GM23338 (cell line): ENCODE measurements at regions not wholly inside any gene's neighbourhood (a gene's known extent, or its start where the extent isn't known, plus 50 kb on each side); places are given as distances from the start of the nearest gene placed in this dataset.

Experiments used
- ATAC-seq: fragments of 200-7000 bp; cut with Tn5 transposase; 3 replicates; pipeline ENCODE4 v1.9.1; 2020
- DNase-seq: peaks from one replicate; pipeline ENCODE4 v3.0.0-alpha.2; 2015; ENCODE audit warnings: low spot score
- H2AFZ ChIP-seq: fragments of 200-600 bp; sonication (generic); 2 replicates; pipeline ENCODE4 v1.8.0; 2016; ENCODE audit warnings: antibody characterized with exemption, mild to moderate bottlenecking, moderate library complexity
- H3F3A ChIP-seq: fragments of 200-600 bp; sonication (generic); replicated peaks from 2 replicates; pipeline ENCODE4 v1.8.0; 2017; ENCODE audit warnings: antibody characterized with exemption, mixed run types, low read depth
- H3K27ac ChIP-seq: fragments of 200-600 bp; sonication (generic); 2 replicates; pipeline ENCODE4 v1.6.1; 2016; ENCODE audit warnings: low read depth
- H3K27me3 ChIP-seq: fragments of 200-600 bp; sonication (generic); 2 replicates; pipeline ENCODE4 v1.8.0; 2016; ENCODE audit warnings: mild to moderate bottlenecking, mixed run types, moderate library complexity; ENCODE audit not compliant: insufficient read depth
- H3K36me3 ChIP-seq: fragments of 200-600 bp; sonication (generic); 2 replicates; pipeline ENCODE4 v1.8.0; 2016; ENCODE audit warnings: mild to moderate bottlenecking; ENCODE audit not compliant: insufficient read depth
- H3K4me1 ChIP-seq: fragments of 200-600 bp; sonication (generic); 2 replicates; pipeline ENCODE4 v1.8.0; 2016; ENCODE audit warnings: mild to moderate bottlenecking, moderate library complexity; ENCODE audit not compliant: insufficient read depth
- H3K4me2 ChIP-seq: fragments of 200-600 bp; sonication (generic); 2 replicates; pipeline ENCODE4 v1.7.1; 2017; ENCODE audit warnings: mixed run types
- H3K4me3 ChIP-seq: fragments of 200-600 bp; sonication (generic); 2 replicates; pipeline ENCODE4 v1.6.1; 2016; ENCODE audit warnings: mixed run types
- H3K79me2 ChIP-seq: fragments of 200-600 bp; sonication (generic); replicated peaks from 2 replicates; pipeline ENCODE4 v1.8.0; 2017; ENCODE audit warnings: mild to moderate bottlenecking; ENCODE audit not compliant: insufficient read depth
- H3K9me2 ChIP-seq: fragments of 200-600 bp; sonication (generic); 2 replicates; pipeline ENCODE4 v1.8.0; 2017; ENCODE audit not compliant: insufficient read depth
- H4K20me1 ChIP-seq: fragments of 200-600 bp; sonication (generic); replicated peaks from 2 replicates; pipeline ENCODE4 v1.8.0; 2017; ENCODE audit warnings: mild to moderate bottlenecking; ENCODE audit not compliant: insufficient read depth
- H3K27ac Mint-ChIP-seq: 2 replicates; pipeline ENCODE4 v1.8.0; 2020; ENCODE audit warnings: inconsistent platforms, mild to moderate bottlenecking, moderate library complexity, mixed read lengths
- H3K27me3 Mint-ChIP-seq: 3 replicates; pipeline ENCODE4 v1.8.0; 2022; ENCODE audit warnings: low read depth, mild to moderate bottlenecking, moderate library complexity, mixed read lengths, inconsistent platforms; ENCODE audit not compliant: insufficient read depth, poor library complexity
- H3K36me3 Mint-ChIP-seq: 3 replicates; pipeline ENCODE4 v1.8.0; 2021; ENCODE audit warnings: low read depth, mild to moderate bottlenecking, inconsistent platforms, moderate library complexity, mixed read lengths
- H3K4me1 Mint-ChIP-seq: 3 replicates; pipeline ENCODE4 v1.8.0; 2020; ENCODE audit warnings: mild to moderate bottlenecking, inconsistent platforms, mixed read lengths
- H3K4me3 Mint-ChIP-seq: 3 replicates; pipeline ENCODE4 v1.8.0; 2021; ENCODE audit warnings: moderate library complexity, mild to moderate bottlenecking, inconsistent platforms, mixed read lengths
- H3K9me3 Mint-ChIP-seq: 3 replicates; pipeline ENCODE4 v1.8.0; 2020; ENCODE audit warnings: moderate library complexity, mild to moderate bottlenecking, inconsistent platforms, mixed read lengths
- EZH2 ChIP-seq: fragments of 200-600 bp; sonication (generic); IDR thresholded peaks from one replicate; pipeline ENCODE4 v1.8.0; 2017; ENCODE audit warnings: antibody characterized with exemption, mild to moderate bottlenecking, low read depth; ENCODE audit not compliant: unreplicated experiment
- JUNB ChIP-seq: IDR thresholded peaks from one replicate; pipeline ENCODE4 v1.6.1; 2016; ENCODE audit warnings: antibody characterized with exemption; ENCODE audit not compliant: unreplicated experiment
- NANOG ChIP-seq: IDR thresholded peaks from 2 replicates; pipeline ENCODE4 v1.6.1; 2016; ENCODE audit warnings: antibody characterized with exemption, borderline replicate concordance
- STAT1 ChIP-seq: IDR thresholded peaks from one replicate; pipeline ENCODE4 v1.6.1; 2016; ENCODE audit warnings: antibody characterized with exemption; ENCODE audit not compliant: unreplicated experiment
- ZNF114 ChIP-seq: fragments of 250-450 bp; sonication (Bioruptor Pico); IDR thresholded peaks from 2 replicates; pipeline ENCODE4 v1.5.0; 2020; ENCODE audit warnings: mild to moderate bottlenecking, moderate library complexity
- ZNF331 ChIP-seq: fragments of 250-450 bp; sonication (Bioruptor Pico); IDR thresholded peaks from 2 replicates; pipeline ENCODE4 v1.5.0; 2020; ENCODE audit warnings: low read depth, mild to moderate bottlenecking, moderate library complexity
- TF ChIP-seq, protein P1 (sequence below): IDR thresholded peaks from one replicate; pipeline ENCODE4 v1.6.1; 2018; ENCODE audit warnings: antibody characterized with exemption; ENCODE audit not compliant: unreplicated experiment
- TF ChIP-seq, protein P2 (sequence below): fragments of 250-450 bp; sonication (Bioruptor Pico); IDR thresholded peaks from 2 replicates; pipeline ENCODE4 v1.5.0; 2020; ENCODE audit warnings: mild to moderate bottlenecking, moderate library complexity
- TF ChIP-seq, protein P3 (sequence below), 2 experiments: fragments of 200-600 bp in 1 of 2; sonication (generic) in 1 of 2; conservative IDR thresholded peaks; 2 replicates each; pipeline versions ENCODE4 v1.5.1 to v1.6.1; 2016 to 2017; ENCODE audit warnings: antibody characterized with exemption in 2 of 2, low read depth in 2 of 2, mild to moderate bottlenecking in 2 of 2, moderate library complexity in 1 of 2
- TF ChIP-seq, protein P4 (sequence below): IDR thresholded peaks from 2 replicates; pipeline ENCODE4 v1.6.1; 2016; ENCODE audit warnings: antibody characterized with exemption

DNA sequence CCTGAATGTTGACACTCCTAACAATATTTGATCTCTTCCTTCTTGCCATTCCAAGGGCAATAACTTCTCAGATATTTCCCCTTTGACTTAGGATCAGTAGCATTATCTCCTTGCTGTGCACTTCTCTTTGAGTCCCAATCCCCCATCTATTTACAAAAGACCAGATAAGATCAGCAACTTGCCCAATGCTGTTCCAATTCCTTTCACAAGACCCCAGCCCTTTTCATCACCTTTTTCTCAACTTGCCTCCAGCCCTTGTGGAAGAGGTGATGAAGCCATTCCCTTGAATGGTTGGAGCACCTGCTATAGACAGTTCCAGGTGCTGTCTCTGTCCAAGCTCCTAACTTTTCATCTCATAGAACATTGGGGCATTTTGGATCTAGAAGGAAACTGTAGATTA, 51.1 kb upstream of the ARID5B start:
- Mint-ChIP-seq H3K4me3 (no peak overlapping the region), H3K4me1 (peaks cover 5% of the 10 kb centered on the region), H3K27ac (no peak overlapping the region), H3K36me3 (no peaks in the 10 kb centered on the region), H3K27me3 (peaks cover 31% of the 10 kb centered on the region), H3K9me3 (no peaks in the 10 kb centered on the region)
- TF ChIP-seq STAT1 (no peak), NANOG (no peak), ZNF331 (no peak), JUNB (no peak), EZH2 (no peak), ZNF114 (CRISPR knock-in tag) (no peak)
- TF ChIP-seq, protein P1, sequence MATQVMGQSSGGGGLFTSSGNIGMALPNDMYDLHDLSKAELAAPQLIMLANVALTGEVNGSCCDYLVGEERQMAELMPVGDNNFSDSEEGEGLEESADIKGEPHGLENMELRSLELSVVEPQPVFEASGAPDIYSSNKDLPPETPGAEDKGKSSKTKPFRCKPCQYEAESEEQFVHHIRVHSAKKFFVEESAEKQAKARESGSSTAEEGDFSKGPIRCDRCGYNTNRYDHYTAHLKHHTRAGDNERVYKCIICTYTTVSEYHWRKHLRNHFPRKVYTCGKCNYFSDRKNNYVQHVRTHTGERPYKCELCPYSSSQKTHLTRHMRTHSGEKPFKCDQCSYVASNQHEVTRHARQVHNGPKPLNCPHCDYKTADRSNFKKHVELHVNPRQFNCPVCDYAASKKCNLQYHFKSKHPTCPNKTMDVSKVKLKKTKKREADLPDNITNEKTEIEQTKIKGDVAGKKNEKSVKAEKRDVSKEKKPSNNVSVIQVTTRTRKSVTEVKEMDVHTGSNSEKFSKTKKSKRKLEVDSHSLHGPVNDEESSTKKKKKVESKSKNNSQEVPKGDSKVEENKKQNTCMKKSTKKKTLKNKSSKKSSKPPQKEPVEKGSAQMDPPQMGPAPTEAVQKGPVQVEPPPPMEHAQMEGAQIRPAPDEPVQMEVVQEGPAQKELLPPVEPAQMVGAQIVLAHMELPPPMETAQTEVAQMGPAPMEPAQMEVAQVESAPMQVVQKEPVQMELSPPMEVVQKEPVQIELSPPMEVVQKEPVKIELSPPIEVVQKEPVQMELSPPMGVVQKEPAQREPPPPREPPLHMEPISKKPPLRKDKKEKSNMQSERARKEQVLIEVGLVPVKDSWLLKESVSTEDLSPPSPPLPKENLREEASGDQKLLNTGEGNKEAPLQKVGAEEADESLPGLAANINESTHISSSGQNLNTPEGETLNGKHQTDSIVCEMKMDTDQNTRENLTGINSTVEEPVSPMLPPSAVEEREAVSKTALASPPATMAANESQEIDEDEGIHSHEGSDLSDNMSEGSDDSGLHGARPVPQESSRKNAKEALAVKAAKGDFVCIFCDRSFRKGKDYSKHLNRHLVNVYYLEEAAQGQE = no peak
- TF ChIP-seq, protein P2, sequence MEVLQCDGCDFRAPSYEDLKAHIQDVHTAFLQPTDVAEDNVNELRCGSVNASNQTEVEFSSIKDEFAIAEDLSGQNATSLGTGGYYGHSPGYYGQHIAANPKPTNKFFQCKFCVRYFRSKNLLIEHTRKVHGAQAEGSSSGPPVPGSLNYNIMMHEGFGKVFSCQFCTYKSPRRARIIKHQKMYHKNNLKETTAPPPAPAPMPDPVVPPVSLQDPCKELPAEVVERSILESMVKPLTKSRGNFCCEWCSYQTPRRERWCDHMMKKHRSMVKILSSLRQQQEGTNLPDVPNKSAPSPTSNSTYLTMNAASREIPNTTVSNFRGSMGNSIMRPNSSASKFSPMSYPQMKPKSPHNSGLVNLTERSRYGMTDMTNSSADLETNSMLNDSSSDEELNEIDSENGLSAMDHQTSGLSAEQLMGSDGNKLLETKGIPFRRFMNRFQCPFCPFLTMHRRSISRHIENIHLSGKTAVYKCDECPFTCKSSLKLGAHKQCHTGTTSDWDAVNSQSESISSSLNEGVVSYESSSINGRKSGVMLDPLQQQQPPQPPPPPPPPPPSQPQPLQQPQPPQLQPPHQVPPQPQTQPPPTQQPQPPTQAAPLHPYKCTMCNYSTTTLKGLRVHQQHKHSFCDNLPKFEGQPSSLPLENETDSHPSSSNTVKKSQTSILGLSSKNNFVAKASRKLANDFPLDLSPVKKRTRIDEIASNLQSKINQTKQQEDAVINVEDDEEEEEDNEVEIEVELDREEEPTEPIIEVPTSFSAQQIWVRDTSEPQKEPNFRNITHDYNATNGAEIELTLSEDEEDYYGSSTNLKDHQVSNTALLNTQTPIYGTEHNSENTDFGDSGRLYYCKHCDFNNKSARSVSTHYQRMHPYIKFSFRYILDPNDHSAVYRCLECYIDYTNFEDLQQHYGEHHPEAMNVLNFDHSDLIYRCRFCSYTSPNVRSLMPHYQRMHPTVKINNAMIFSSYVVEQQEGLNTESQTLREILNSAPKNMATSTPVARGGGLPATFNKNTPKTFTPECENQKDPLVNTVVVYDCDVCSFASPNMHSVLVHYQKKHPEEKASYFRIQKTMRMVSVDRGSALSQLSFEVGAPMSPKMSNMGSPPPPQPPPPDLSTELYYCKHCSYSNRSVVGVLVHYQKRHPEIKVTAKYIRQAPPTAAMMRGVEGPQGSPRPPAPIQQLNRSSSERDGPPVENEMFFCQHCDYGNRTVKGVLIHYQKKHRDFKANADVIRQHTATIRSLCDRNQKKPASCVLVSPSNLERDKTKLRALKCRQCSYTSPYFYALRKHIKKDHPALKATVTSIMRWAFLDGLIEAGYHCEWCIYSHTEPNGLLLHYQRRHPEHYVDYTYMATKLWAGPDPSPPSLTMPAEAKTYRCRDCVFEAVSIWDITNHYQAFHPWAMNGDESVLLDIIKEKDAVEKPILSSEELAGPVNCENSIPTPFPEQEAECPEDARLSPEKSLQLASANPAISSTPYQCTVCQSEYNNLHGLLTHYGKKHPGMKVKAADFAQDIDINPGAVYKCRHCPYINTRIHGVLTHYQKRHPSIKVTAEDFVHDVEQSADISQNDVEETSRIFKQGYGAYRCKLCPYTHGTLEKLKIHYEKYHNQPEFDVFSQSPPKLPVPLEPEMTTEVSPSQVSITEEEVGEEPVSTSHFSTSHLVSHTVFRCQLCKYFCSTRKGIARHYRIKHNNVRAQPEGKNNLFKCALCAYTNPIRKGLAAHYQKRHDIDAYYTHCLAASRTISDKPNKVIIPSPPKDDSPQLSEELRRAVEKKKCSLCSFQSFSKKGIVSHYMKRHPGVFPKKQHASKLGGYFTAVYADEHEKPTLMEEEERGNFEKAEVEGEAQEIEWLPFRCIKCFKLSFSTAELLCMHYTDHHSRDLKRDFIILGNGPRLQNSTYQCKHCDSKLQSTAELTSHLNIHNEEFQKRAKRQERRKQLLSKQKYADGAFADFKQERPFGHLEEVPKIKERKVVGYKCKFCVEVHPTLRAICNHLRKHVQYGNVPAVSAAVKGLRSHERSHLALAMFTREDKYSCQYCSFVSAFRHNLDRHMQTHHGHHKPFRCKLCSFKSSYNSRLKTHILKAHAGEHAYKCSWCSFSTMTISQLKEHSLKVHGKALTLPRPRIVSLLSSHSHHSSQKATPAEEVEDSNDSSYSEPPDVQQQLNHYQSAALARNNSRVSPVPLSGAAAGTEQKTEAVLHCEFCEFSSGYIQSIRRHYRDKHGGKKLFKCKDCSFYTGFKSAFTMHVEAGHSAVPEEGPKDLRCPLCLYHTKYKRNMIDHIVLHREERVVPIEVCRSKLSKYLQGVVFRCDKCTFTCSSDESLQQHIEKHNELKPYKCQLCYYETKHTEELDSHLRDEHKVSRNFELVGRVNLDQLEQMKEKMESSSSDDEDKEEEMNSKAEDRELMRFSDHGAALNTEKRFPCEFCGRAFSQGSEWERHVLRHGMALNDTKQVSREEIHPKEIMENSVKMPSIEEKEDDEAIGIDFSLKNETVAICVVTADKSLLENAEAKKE (CRISPR knock-in tag) = no peak
- TF ChIP-seq, protein P3, sequence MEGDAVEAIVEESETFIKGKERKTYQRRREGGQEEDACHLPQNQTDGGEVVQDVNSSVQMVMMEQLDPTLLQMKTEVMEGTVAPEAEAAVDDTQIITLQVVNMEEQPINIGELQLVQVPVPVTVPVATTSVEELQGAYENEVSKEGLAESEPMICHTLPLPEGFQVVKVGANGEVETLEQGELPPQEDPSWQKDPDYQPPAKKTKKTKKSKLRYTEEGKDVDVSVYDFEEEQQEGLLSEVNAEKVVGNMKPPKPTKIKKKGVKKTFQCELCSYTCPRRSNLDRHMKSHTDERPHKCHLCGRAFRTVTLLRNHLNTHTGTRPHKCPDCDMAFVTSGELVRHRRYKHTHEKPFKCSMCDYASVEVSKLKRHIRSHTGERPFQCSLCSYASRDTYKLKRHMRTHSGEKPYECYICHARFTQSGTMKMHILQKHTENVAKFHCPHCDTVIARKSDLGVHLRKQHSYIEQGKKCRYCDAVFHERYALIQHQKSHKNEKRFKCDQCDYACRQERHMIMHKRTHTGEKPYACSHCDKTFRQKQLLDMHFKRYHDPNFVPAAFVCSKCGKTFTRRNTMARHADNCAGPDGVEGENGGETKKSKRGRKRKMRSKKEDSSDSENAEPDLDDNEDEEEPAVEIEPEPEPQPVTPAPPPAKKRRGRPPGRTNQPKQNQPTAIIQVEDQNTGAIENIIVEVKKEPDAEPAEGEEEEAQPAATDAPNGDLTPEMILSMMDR (conservative IDR thresholded peaks at IDR 0.05; ENCODE audit: low read depth in 2 of 2) = no peak
- TF ChIP-seq, protein P4, sequence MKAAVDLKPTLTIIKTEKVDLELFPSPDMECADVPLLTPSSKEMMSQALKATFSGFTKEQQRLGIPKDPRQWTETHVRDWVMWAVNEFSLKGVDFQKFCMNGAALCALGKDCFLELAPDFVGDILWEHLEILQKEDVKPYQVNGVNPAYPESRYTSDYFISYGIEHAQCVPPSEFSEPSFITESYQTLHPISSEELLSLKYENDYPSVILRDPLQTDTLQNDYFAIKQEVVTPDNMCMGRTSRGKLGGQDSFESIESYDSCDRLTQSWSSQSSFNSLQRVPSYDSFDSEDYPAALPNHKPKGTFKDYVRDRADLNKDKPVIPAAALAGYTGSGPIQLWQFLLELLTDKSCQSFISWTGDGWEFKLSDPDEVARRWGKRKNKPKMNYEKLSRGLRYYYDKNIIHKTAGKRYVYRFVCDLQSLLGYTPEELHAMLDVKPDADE = no peak
- Histone ChIP-seq H3F3A (no peaks in the 10 kb centered on the region), H3K4me2 (no peak overlapping the region), H3K9me2 (no peaks in the 10 kb centered on the region), H2AFZ (no peak overlapping the region), H3K27me3 (no peaks in the 10 kb centered on the region), H3K4me3 (no peak overlapping the region), H4K20me1 (no peaks in the 10 kb centered on the region), H3K36me3 (no peaks in the 10 kb centered on the region), H3K27ac (no peak overlapping the region), H3K4me1 (no peaks in the 10 kb centered on the region), H3K79me2 (no peaks in the 10 kb centered on the region)
- ATAC-seq (no peak), DNase-seq (no peak)
